ENCODE measurements at regions not wholly inside any gene's neighbourhood (a gene's known extent, or its start where the extent isn't known, plus 50 kb on each side); places are given as distances from the start of the nearest gene placed in this dataset.

DNA sequence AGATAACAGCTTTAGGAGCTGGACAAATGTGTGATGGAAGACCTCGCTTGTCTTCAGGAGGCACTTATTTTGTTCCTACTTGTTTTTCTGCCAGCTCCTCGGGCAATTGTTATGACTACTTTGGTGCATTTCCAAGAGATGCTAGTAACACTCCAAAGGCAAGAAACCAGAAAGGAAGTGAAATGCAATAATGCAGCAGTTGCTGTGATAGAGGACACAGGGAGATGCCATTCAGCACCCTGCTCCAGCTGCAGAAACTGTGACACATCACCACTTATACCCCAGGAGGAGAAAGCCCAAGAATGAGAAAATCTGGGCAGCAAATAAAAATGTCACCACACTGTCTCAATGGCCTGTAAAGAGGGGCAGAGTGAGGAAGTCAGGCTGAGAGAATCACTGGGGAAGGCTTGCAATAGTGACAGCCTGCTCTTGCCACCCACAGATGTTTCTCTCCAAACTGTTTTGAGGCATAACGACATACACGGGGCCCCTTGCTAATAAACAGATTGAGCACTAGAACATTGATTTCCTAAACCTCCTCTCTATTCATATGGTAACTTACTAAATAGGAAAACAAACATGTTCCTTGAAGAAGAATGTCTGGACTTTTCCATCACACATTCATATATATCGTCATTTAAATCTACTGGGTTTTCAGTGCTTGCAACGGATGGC is 195.5 kb upstream of the PRNP start:
- no peak for ATAC-seq (ENCODE audit: insufficient number of reproducible peaks, low FRiP score, low read depth)
- no peak overlapping the region for H3K27ac ChIP-seq

DNA sequence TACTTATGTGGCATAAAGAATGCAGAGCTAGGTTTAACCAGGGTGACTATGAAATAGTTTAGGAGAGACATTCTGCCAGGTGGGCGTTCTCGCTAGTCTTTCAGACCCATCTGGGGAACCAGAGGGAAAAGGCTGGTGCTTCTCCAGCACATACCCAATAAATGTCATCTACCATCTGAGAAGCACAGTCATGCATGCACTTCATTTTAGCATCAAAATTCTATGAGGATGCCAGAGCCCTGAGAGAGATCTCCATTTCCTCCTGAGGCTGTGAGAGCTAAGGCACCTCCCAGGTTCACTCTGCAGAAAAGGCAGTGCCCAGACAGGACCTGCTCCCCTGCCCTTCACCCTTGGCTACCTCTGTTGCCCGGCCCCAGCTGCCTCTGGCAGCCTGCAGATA is 196.2 kb upstream of the PRNP start:
- Histone ChIP-seq H3K27me3 (replicated peaks; ENCODE audit: insufficient read depth) (no peaks in the 10 kb centered on the region), H3K4me3 (no peak overlapping the region), H3K4me1 (ENCODE audit: control insufficient read depth in 1 of 2, low read depth in 2 of 2) (peaks cover 2 to 28% of the 10 kb centered on the region in 2 donors), H3K9me3 (no peaks in the 10 kb centered on the region), H3K27ac (no peak overlapping the region), H3K36me3 (no peaks in the 10 kb centered on the region)
- no peak for DNase-seq (ENCODE audit: low spot score)
- no peak for ATAC-seq (ENCODE audit: insufficient number of reproducible peaks, low FRiP score, low read depth)
- TF ChIP-seq, protein P1, sequence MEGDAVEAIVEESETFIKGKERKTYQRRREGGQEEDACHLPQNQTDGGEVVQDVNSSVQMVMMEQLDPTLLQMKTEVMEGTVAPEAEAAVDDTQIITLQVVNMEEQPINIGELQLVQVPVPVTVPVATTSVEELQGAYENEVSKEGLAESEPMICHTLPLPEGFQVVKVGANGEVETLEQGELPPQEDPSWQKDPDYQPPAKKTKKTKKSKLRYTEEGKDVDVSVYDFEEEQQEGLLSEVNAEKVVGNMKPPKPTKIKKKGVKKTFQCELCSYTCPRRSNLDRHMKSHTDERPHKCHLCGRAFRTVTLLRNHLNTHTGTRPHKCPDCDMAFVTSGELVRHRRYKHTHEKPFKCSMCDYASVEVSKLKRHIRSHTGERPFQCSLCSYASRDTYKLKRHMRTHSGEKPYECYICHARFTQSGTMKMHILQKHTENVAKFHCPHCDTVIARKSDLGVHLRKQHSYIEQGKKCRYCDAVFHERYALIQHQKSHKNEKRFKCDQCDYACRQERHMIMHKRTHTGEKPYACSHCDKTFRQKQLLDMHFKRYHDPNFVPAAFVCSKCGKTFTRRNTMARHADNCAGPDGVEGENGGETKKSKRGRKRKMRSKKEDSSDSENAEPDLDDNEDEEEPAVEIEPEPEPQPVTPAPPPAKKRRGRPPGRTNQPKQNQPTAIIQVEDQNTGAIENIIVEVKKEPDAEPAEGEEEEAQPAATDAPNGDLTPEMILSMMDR (IDR thresholded peaks at IDR 0.05), result no peak

More for the DNA sequence above, 195.5 kb upstream of the PRNP start:
- Histone ChIP-seq H3K4me1 (ENCODE audit: control insufficient read depth in 1 of 2, low read depth in 2 of 2) (peaks cover 2 to 28% of the 10 kb centered on the region in 2 donors), H3K36me3 (no peaks in the 10 kb centered on the region), H3K27me3 (replicated peaks; ENCODE audit: insufficient read depth) (no peaks in the 10 kb centered on the region), H3K9me3 (no peaks in the 10 kb centered on the region), H3K4me3 (no peak overlapping the region)
- no peak for DNase-seq (ENCODE audit: low spot score)
- TF ChIP-seq, protein P1 (IDR thresholded peaks at IDR 0.05), result no peak

DNA sequence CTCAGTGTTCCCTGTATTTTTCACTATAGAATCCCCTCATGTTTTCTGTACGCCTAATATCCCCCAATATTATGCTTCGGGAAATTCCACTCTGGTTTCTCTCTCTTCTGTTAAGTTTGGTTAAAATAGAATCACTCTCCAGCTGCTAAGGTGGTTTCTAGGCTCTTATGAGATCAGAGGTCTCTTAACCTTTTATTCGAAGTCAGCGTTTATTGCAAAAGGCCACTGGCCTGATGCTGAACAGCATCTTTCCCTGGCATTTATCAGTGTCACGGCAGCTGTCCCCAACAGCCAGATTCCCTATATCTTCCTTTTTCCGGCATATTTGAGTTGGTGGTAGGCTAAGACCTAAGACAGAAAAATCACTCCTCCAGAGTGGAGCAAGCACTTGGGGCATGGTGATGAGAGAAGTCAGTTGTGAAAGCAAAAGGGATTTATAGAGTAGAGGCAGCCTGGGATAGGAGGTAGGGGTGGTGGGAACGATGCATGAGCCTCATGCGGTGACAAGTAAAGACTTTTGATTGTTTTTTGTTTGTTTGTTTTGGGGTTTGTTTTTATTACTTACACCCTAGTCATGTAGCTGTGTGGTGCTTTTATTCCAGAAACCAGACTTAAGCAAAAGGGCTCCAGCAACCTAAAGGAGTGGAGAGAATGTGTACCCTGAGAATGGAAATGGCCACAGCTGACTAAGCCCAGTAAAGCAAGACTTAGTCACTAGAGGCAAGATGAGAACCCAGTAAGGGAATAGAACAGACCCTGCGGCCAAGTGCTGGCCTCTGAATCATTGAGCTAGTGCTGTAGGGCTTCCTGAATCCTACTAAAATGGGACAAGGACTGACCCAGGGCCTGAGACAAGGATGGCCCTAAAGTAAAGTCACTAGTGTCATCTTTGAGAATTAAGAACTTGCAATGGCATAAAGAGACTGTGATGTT is 197.6 kb upstream of the PRNP start:
- no peak overlapping the region for H3K27ac ChIP-seq
- no peaks in the 10 kb centered on the region for H3K27me3 ChIP-seq (replicated peaks; ENCODE audit: insufficient read depth)
- no peak overlapping the region for H3K4me3 ChIP-seq
- no peaks in the 10 kb centered on the region for H3K36me3 ChIP-seq
- TF ChIP-seq, protein P1 (IDR thresholded peaks at IDR 0.05), result no peak
- DNase-seq (ENCODE audit: low spot score) (no peak), ATAC-seq (ENCODE audit: insufficient number of reproducible peaks, low FRiP score, low read depth) (no peak)
- H3K9me3 ChIP-seq, result no peaks in the 10 kb centered on the region
- peaks cover 2 to 28% of the 10 kb centered on the region in 2 donors for H3K4me1 ChIP-seq (ENCODE audit: control insufficient read depth in 1 of 2, low read depth in 2 of 2)

DNA sequence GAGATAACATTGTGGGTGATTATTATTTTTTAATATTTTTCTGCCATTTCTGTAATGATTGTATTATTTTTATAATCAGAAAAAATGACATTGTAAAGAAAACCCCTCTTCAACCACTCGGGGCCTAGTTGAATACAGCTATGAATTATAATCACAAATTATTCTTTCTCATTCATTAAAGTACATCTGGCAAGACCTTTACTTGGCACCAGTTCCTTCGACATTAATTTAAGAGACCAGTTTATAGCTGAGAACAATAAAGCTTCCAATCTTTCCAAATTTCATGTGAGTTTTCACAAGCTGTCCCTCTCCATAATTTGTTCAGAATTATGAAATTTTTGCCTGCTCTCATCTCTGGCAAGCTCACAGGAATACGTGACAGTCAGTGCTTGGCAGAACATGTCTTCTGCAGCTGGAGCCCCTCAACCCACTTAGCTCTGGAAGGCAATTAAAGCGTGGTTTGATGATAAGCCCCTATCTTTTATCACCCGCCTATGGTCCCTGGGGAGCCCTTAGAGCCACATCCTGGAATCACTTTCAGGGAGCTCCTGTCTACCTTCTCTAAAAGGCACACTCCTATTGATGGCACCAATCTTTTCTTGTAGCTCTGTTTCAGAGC is 201.8 kb upstream of the PRNP start:
- no peak overlapping the region for H3K27ac ChIP-seq
- peaks cover 5 to 21% of the 10 kb centered on the region in 2 donors for H3K4me1 ChIP-seq (ENCODE audit: control insufficient read depth in 1 of 2, low read depth in 2 of 2)
- H3K4me3 ChIP-seq, result no peak overlapping the region
- DNase-seq (ENCODE audit: low spot score) (no peak), ATAC-seq (ENCODE audit: insufficient number of reproducible peaks, low FRiP score, low read depth) (no peak)
- TF ChIP-seq, protein P1 (IDR thresholded peaks at IDR 0.05), result no peak
- no peaks in the 10 kb centered on the region for H3K9me3 ChIP-seq
- no peaks in the 10 kb centered on the region for H3K27me3 ChIP-seq (replicated peaks; ENCODE audit: insufficient read depth)
- H3K36me3 ChIP-seq, result no peaks in the 10 kb centered on the region

DNA sequence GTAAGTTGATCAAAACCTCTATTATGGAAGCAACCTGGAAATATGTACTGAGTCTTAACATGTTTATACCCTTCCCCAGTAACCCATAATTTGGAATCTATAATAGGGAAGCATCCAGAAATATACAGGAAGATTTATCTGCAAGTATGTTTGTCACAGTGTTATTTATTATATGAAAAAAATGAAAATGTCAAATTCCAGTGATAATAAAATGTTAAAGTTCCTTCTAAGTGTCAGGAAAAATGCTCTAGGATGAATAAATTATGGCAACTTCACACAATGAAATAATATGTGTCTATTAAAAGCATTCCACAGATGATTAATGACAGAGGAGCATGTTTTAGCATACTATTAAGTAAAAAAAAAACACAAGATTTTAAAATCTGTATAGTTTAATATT is 202.3 kb upstream of the PRNP start:
- Histone ChIP-seq H3K9me3 (no peaks in the 10 kb centered on the region), H3K36me3 (no peaks in the 10 kb centered on the region), H3K4me3 (no peak overlapping the region), H3K27me3 (replicated peaks; ENCODE audit: insufficient read depth) (no peaks in the 10 kb centered on the region), H3K27ac (no peak overlapping the region), H3K4me1 (ENCODE audit: control insufficient read depth in 1 of 2, low read depth in 2 of 2) (peaks cover 3 to 21% of the 10 kb centered on the region in 2 donors)
- DNase-seq (ENCODE audit: low spot score), result no peak
- ATAC-seq (ENCODE audit: insufficient number of reproducible peaks, low FRiP score, low read depth), result no peak
- TF ChIP-seq, protein P1 (IDR thresholded peaks at IDR 0.05), result no peak

Data from thoracic aorta (tissue), 2 donors.